GM12878 (cell line): ENCODE measurements at regions not wholly inside any gene's neighbourhood (a gene's known extent, or its start where the extent isn't known, plus 50 kb on each side); places are given as distances from the start of the nearest gene placed in this dataset.

ENCODE experiments used
- ATAC-seq: fragments of 200-7000 bp; cut with Tn5 transposase; 3 replicates; pipeline ENCODE4 v1.9.1; 2020; ENCODE audit warnings: mild to moderate bottlenecking, moderate library complexity
- BruUV-seq: library from RNA; stranded (reverse); fragments of 400-500 nt; replicated peaks from 2 replicates; lab custom pipeline; 2021; lab: Mats Ljungman, UMichigan
- CTCF ChIA-PET: fragments of 300-600 bp; sonication (Branson Sonifier 250); formaldehyde crosslinking; extraction: SDS; loops from one replicate; lab custom pipeline; 2021; ENCODE audit warnings: inconsistent platforms; lab: Yijun Ruan, JAX
- POLR2A ChIA-PET: fragments of 350-600 bp; formaldehyde crosslinking; extraction: SDS; loops from one replicate; lab custom pipeline; 2021; ENCODE audit warnings: inconsistent platforms; lab: Charles Lee
- RAD21 ChIA-PET: fragments of 300-600 bp; sonication (Branson Sonifier 250); formaldehyde crosslinking; loops from one replicate; lab custom pipeline; 2023; ENCODE audit warnings: antibody characterized with exemption; ENCODE audit not compliant: unreplicated experiment; lab: Charles Lee
- SMC1A ChIA-PET: fragments of 300-600 bp; sonication (Branson Sonifier 250); formaldehyde crosslinking; loops from one replicate; lab custom pipeline; 2023; ENCODE audit not compliant: unreplicated experiment, uncharacterized antibody; lab: Charles Lee
- DNase-seq: peaks from one replicate; pipeline ENCODE4 v3.0.0-alpha.2; 2011; ENCODE audit warnings: low read depth, low spot score
- FAIRE-seq: peaks from 3 replicates; lab custom pipeline; 2011; peaks lifted over from hg19 to GRCh38; lab: Jason Lieb, UNC
- H2AFZ ChIP-seq: 2 replicates; pipeline ENCODE4 v1.6.0; 2011; ENCODE audit warnings: low read depth, low read length, control low read depth; ENCODE audit not compliant: control insufficient read depth
- H3K27ac ChIP-seq: 2 replicates; pipeline ENCODE4 v1.5.1; 2011; ENCODE audit warnings: control low read depth; ENCODE audit not compliant: control insufficient read depth, insufficient read depth
- H3K27me3 ChIP-seq, 2 experiments: replicated peaks in 1 of 2; 2 replicates each; pipeline versions ENCODE4 v1.6.0 to v1.6.1; 2011; ENCODE audit warnings: low read length in 1 of 2; ENCODE audit not compliant: control insufficient read depth in 2 of 2, insufficient read depth in 2 of 2
- H3K36me3 ChIP-seq, 2 experiments: 2 replicates each; pipeline ENCODE4 v1.5.1; 2011; ENCODE audit warnings: low read length in 1 of 2; ENCODE audit not compliant: control insufficient read depth in 2 of 2, insufficient read depth in 2 of 2
- H3K4me1 ChIP-seq: 2 replicates; pipeline ENCODE4 v1.6.1; 2011; ENCODE audit warnings: mild to moderate bottlenecking, low read length, moderate library complexity, mixed read lengths; ENCODE audit not compliant: control insufficient read depth, insufficient read depth
- H3K4me2 ChIP-seq: 2 replicates; pipeline ENCODE4 v1.6.0; 2011; ENCODE audit warnings: control low read depth; ENCODE audit not compliant: control insufficient read depth, insufficient read depth
- H3K4me3 ChIP-seq: fragments of 200-600 bp; sonication (generic); 2 replicates; pipeline ENCODE4 v1.5.1; 2016
- H3K79me2 ChIP-seq: 2 replicates; pipeline ENCODE4 v1.6.0; 2011; ENCODE audit warnings: low read length; ENCODE audit not compliant: control insufficient read depth, insufficient read depth
- H3K9ac ChIP-seq: 2 replicates; pipeline ENCODE4 v1.8.0; 2011; ENCODE audit warnings: low read length, control low read depth, mixed read lengths; ENCODE audit not compliant: control insufficient read depth, insufficient read depth
- H3K9me3 ChIP-seq: replicated peaks from 3 replicates; pipeline ENCODE4 v1.5.1; 2011; ENCODE audit warnings: mild to moderate bottlenecking, low read length; ENCODE audit not compliant: control insufficient read depth, insufficient read depth
- H4K20me1 ChIP-seq: 2 replicates; pipeline ENCODE4 v1.6.0; 2011; ENCODE audit not compliant: control insufficient read depth, insufficient read depth
- CEBPZ ChIP-seq: fragments of 150-350 bp; IDR thresholded peaks from 2 replicates; pipeline ENCODE4 v1.6.1; 2016; ENCODE audit warnings: low read depth, low read length
- CHD1 ChIP-seq: IDR thresholded peaks from 2 replicates; pipeline ENCODE4 v1.6.1; 2012; ENCODE audit warnings: low read depth, low read length, improper control_type of control experiment
- E4F1 ChIP-seq: fragments of 450-650 bp; IDR thresholded peaks from 2 replicates; pipeline ENCODE4 v1.6.1; 2018; ENCODE audit warnings: borderline replicate concordance, mild to moderate bottlenecking; ENCODE audit not compliant: partially characterized antibody
- EGR1 ChIP-seq, 2 experiments: IDR thresholded peaks; 1 replicate in 1 of 2; 2 replicates in 1 of 2; pipeline ENCODE4 v1.6.1; 2011 to 2012; ENCODE audit warnings: low read depth in 2 of 2, low read length in 2 of 2, borderline replicate concordance in 1 of 2, mild to moderate bottlenecking in 1 of 2, moderate library complexity in 1 of 2
- JUND ChIP-seq: IDR thresholded peaks from 2 replicates; pipeline ENCODE4 v1.6.1; 2012; ENCODE audit warnings: low read depth, mild to moderate bottlenecking, low read length, improper control_type of control experiment, moderate library complexity
- NBN ChIP-seq: fragments of 450-650 bp; IDR thresholded peaks from 2 replicates; pipeline ENCODE4 v1.6.1; 2016
- POLR2A ChIP-seq: IDR thresholded peaks from 2 replicates; pipeline ENCODE4 v1.6.1; 2011; ENCODE audit warnings: low read depth, mild to moderate bottlenecking, low read length
- RCOR1 ChIP-seq: conservative IDR thresholded peaks from 2 replicates; pipeline ENCODE4 v1.6.1; 2012; ENCODE audit warnings: low read depth, low read length, improper control_type of control experiment
- SREBF1 ChIP-seq: IDR thresholded peaks from 2 replicates; pipeline ENCODE4 v1.6.1; 2012; ENCODE audit warnings: mild to moderate bottlenecking, low read length
- TCF3 ChIP-seq: IDR thresholded peaks from 2 replicates; pipeline ENCODE4 v1.6.1; 2012; ENCODE audit warnings: low read depth, mild to moderate bottlenecking, low read length, borderline replicate concordance; ENCODE audit not compliant: insufficient read depth
- TCF7 ChIP-seq: IDR thresholded peaks from 2 replicates; pipeline ENCODE4 v1.6.1; 2014; ENCODE audit warnings: antibody characterized with exemption, borderline replicate concordance
- WGBS: methylation state at CpG from one replicate; pipeline ENCODE4 v1.1.6; 2016; ENCODE audit warnings: low lambda C conversion rate; ENCODE audit not compliant: insufficient replicate concordance, insufficient coverage; ENCODE audit errors: missing lambda C conversion rate; 5-methylcytosine and 5-hydroxymethylcytosine counted together
- in situ Hi-C: fragments of 300-500 bp; cut with MboI; formaldehyde crosslinking; loops from 9 replicates; pipeline ENCODE4 v1.14.3; 2018; ENCODE audit warnings: mixed read lengths
- intact Hi-C: fragments of 100-400 bp; cut with micrococcal nuclease; formaldehyde crosslinking; loops from one replicate; pipeline ENCODE4 v1.14.2; 2022; ENCODE audit not compliant: unreplicated experiment
- TF ChIP-seq, protein P1 (sequence below): IDR thresholded peaks from 2 replicates; pipeline ENCODE4 v1.6.1; 2011; ENCODE audit warnings: borderline replicate concordance, low read depth, mild to moderate bottlenecking, moderate library complexity, low read length; ENCODE audit not compliant: insufficient read depth, poor library complexity, severe bottlenecking

DNA sequence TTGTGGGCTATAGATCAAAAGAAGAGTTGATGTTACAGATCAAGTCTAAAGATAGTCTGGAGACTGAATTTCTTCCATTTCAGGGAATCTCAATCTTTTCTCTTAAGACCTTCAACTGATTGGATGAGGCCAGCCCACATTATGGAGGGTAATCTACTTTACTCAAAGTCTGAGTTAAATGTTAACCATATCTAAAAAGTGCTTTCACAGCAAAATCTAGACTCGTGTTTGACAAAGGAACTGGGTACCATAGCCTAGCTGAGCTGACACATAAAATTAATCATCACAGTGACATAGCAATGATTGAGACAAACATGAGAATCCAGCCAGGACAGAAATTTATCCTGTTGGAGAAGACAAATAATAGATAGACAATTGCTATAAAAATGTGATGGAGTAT is 407.9 kb upstream of the GRM7 start:
- ChIA-PET RAD21 (no interaction called here), POLR2A (no interaction called here), CTCF (no interaction called here), SMC1A (no interaction called here)
- no peak for DNase-seq
- Histone ChIP-seq H2AFZ (no peak overlapping the region), H3K27ac (no peak overlapping the region), H3K4me3 (no peak overlapping the region), H3K79me2 (no peaks in the 10 kb centered on the region), H4K20me1 (no peaks in the 10 kb centered on the region), H3K27me3 (no peaks in the 10 kb centered on the region), H3K36me3 (no peaks in the 10 kb centered on the region), H3K4me2 (no peak overlapping the region), H3K9ac (no peak overlapping the region), H3K4me1 (no peaks in the 10 kb centered on the region), H3K9me3 (no peaks in the 10 kb centered on the region)
- WGBS = 0% methylated on average over 1 of the region's 1 CpG
- no TSS peak for BruUV-seq
- TF ChIP-seq TCF3 = no peak
- no peak for TF ChIP-seq EGR1 (IDR thresholded peaks at IDR 0.05; ENCODE audit: borderline replicate concordance in 1 of 2, low read depth in 2 of 2, low read length in 2 of 2)
- FAIRE-seq = no peak
- in situ Hi-C loops (no loop called here), intact Hi-C loops (no loop called here)
- no peak for ATAC-seq

GRCh38 chr3:6455031-6455430 is 405.9 kb upstream of the GRM7 start:
- no peak overlapping the region for H3K27ac ChIP-seq
- H3K4me2 ChIP-seq = no peak overlapping the region
- CTCF ChIA-PET = no interaction called here
- no peak overlapping the region for H3K4me3 ChIP-seq
- no peaks in the 10 kb centered on the region for H3K4me1 ChIP-seq
- FAIRE-seq = no peak
- WGBS = 62% methylated on average over 3 of the region's 3 CpGs
- SMC1A ChIA-PET = interaction anchor here (0.9 kb wide), 1 partner anchor 20 kb away, joined by 3 read pairs; no protein-coding TSS in a partner anchor
- no peaks in the 10 kb centered on the region for H3K9me3 ChIP-seq
- no peak overlapping the region for H2AFZ ChIP-seq
- DNase-seq = no peak
- H3K27me3 ChIP-seq = no peaks in the 10 kb centered on the region
- H4K20me1 ChIP-seq = no peaks in the 10 kb centered on the region
- intact Hi-C loops (no loop called here), in situ Hi-C loops (no loop called here)
- RAD21 ChIA-PET = no interaction called here
- no peaks in the 10 kb centered on the region for H3K79me2 ChIP-seq
- ATAC-seq = no peak
- H3K9ac ChIP-seq = no peak overlapping the region
- H3K36me3 ChIP-seq = no peaks in the 10 kb centered on the region
- POLR2A ChIA-PET = no interaction called here
- BruUV-seq = no TSS peak
- TF ChIP-seq CHD1 (no peak), RCOR1 (no peak), E4F1 (no peak), NBN (no peak), SREBF1 (no peak), POLR2A (no peak), JUND (no peak), CEBPZ (no peak), TCF7 (no peak)
- TF ChIP-seq, protein P1, sequence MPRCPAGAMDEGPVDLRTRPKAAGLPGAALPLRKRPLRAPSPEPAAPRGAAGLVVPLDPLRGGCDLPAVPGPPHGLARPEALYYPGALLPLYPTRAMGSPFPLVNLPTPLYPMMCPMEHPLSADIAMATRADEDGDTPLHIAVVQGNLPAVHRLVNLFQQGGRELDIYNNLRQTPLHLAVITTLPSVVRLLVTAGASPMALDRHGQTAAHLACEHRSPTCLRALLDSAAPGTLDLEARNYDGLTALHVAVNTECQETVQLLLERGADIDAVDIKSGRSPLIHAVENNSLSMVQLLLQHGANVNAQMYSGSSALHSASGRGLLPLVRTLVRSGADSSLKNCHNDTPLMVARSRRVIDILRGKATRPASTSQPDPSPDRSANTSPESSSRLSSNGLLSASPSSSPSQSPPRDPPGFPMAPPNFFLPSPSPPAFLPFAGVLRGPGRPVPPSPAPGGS = no peak
